Fibroblast of pulmonary artery (primary cell): ENCODE measurements at regions not wholly inside any gene's neighbourhood (a gene's known extent, or its start where the extent isn't known, plus 50 kb on each side); places are given as distances from the start of the nearest gene placed in this dataset.
"Not testable (repeated sequence)": the region's sequence is repeated elsewhere in the genome, so short reads cannot be mapped to it uniquely, and the experiment has no call there.

Experiments
- DNase-seq: peaks from one replicate; pipeline ENCODE4 v3.0.0-alpha.2; 2010; ENCODE audit warnings: low read depth
- H3K4me3 ChIP-seq: replicated peaks from 2 replicates; pipeline ENCODE4 v1.5.1; 2011; ENCODE audit warnings: low read depth, mild to moderate bottlenecking, control low read depth, low read length, moderate library complexity
- CTCF ChIP-seq: IDR thresholded peaks from 2 replicates; pipeline ENCODE4 v1.5.1; 2011; ENCODE audit warnings: mild to moderate bottlenecking, control low read depth, low read length, inconsistent platforms; ENCODE audit errors: missing control alignments

GRCh38 chrX:114047558-114047957 lies 536.3 kb upstream of the HTR2C start:
- DNase-seq, result no peak

GRCh38 chrX:114046695-114047279 lies 537.1 kb upstream of the HTR2C start:
- no peak for DNase-seq
- TF ChIP-seq CTCF, result no peak
- H3K4me3 ChIP-seq, result no peak overlapping the region

More at GRCh38 chrX:114047558-114047957, 536.3 kb upstream of the HTR2C start:
- H3K4me3 ChIP-seq, result no peak overlapping the region
- no peak for TF ChIP-seq CTCF

- not testable (repeated sequence) for H3K4me3 ChIP-seq, DNase-seq
These were observed 542.4 kb upstream of the HTR2C start for GRCh38 chrX:114041470-114041869.

- H3K4me3 ChIP-seq, DNase-seq: not testable (repeated sequence)
These were observed 543.1 kb upstream of the HTR2C start for GRCh38 chrX:114040661-114041269.

- not testable (repeated sequence) for H3K4me3 ChIP-seq, DNase-seq
These were observed 543.8 kb upstream of the HTR2C start for GRCh38 chrX:114040111-114040510.

GRCh38 chrX:114038358-114038757 lies 545.5 kb upstream of the HTR2C start:
- no peak for DNase-seq
- TF ChIP-seq CTCF, result no peak
- no peak overlapping the region for H3K4me3 ChIP-seq

GRCh38 chrX:114037515-114037914 lies 546.4 kb upstream of the HTR2C start:
- no peak overlapping the region for H3K4me3 ChIP-seq
- no peak for DNase-seq
- no peak for TF ChIP-seq CTCF

- no peak for TF ChIP-seq CTCF
- DNase-seq, result no peak
These were observed 554.8 kb upstream of the HTR2C start for GRCh38 chrX:114028907-114029662.

More at GRCh38 chrX:114028907-114029662, 554.8 kb upstream of the HTR2C start:
- no peak overlapping the region for H3K4me3 ChIP-seq
